Activated naive CD4-positive, alpha-beta T cell treated with anti-CD3 and anti-CD28 coated beads, Interleukin-2, amount 50 U/mL, for 16 hours (primary cell): ENCODE measurements at regions not wholly inside any gene's neighbourhood (a gene's known extent, or its start where the extent isn't known, plus 50 kb on each side); places are given as distances from the start of the nearest gene placed in this dataset.

Experiments
- DNase-seq: peaks from one replicate; pipeline ENCODE4 v3.0.0-alpha.2; 2020

DNA sequence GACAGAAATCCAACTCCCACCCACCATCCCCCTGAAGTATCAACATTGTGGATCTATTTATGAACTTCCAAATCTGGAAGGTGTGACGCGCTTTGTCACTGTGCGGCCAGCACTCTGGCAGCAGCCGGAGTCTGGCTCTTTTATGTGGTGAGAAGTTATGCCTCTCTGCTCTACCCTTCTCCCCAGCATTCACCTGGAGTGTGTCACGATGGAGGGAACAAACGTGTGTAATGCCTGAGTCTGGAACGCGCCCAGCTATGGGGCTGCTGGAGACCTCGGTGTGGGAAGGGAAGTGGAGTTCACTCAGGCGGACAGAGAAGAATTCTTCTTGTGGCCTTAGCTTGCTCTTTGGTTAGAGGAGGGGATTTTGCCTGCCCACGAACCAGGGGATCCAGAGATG is 222.1 kb upstream of the RPL34 start:
- no peak for DNase-seq

DNA sequence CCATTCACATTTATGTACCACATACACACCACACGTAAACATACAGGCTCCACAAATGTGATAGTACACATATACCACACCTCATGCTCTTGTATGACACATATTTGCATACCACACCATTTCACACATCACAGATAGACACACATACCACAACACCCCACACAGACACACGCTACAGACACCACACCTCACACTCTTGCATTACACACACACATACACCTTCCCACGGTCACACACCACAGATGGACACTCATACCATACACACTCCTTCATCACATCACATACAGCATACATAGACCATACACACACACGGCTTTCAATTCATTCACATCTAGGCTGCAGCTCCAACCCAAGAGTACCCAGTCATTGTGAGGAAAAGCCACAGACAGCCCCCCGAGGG is 222.5 kb upstream of the RPL34 start:
- no peak for DNase-seq

DNA sequence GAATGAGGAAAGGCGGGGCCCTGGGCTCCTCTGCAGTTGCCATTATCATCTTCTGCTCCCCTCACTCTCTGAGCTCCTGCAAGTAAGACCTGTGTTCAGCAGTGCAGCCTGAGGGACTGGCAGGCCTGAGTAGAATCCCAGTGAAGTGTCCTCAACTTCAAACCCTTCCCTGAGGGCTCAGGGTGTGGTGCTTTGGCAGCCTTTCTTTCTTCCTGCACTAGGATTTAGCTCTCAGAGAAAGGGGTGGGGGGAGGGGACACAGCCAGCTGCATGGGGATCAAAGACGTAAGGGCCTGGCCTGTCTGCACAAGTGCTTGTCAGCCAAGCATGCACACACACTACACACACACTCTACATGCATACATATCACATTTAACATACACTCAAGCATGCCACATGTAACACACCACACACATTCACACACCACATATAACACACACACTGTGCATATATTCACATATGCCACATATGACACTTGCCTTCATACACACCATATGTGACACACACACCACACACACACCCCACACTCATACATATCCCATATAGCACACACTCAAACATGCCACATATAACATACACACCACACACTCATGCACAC is 223.4 kb upstream of the RPL34 start:
- DNase-seq, result no peak

DNA sequence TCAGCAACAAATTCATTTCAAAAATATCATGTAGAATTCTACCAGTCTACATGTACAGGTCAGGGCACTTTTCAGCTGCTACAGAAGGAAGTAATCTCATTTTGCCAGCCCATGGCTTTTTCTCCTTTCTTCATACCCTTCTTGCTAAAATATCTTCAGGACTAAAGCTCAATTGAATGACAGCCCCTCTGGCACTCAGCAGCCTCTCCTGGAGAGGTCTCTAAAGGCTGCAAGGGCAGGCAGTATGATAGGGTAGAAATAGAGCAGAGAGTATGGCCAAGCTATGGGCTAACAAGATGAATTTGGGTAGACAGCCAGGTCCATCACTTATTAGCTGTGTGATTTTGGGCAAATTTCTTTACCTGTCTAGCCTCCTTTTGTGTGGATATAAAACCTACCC is 224.6 kb upstream of the RPL34 start:
- no peak for DNase-seq

DNA sequence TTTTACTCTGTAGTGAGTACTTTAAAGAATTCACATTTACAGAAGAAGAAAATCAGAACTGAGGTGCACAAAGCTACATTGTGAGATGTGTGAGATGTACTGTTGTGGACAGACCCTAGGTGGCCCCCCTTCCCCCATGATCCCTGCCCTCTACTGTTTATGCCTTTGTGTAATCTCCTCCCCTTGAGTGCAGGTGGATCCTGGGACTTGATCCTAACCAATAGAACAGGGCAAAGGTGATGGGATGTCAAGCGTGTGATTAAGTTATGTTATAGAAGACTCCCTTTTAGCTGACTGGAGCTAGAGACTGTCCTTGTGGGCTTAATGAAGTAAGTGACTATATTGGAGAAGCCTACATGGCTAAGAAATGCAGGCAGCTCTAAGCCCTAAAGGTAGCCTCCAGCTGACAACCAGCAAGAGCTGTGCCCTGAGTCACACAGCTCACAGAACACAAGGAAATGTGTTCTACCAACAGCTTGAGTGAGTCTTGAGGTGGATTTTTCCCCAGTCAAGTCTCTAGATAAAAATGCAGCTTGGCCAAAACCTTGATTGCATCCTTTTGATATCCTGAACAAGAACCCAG is 225.2 kb upstream of the LEF1 start:
- DNase-seq, result no peak

DNA sequence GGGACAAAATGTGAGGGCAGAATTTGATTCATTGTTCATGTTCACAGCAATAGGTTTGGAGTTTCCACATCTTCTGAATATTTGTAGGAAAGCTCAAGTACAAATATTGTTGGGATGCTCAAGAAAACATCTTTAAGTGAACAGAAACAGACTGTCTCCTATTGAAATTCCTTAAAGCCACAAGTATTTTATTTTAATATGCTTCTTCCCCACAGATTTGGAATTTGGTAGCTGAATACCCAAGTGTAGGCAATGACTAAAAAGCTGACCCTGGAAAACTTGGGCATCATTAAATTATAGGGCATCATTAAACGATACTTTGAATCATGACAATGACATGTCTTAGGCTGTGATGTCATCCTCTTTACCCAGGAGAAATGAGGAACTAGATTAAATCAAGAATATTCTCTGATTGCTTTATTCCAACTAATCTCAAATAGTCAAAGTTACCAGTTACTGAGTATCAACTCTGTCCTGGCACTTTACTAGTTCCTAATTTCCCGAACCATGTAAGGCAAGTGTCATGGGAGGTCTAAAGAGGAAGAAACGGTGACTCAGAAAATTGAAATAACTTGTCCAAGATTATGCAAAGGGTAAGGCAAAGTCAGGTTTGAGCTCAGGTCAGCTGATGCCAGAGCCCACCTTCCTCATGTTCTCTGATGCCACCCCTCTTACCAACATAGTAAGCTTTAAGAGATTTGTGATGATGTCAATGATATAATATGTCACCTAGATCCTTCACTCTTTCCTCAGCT is 223.1 kb upstream of the LEF1 start:
- DNase-seq, result no peak

DNA sequence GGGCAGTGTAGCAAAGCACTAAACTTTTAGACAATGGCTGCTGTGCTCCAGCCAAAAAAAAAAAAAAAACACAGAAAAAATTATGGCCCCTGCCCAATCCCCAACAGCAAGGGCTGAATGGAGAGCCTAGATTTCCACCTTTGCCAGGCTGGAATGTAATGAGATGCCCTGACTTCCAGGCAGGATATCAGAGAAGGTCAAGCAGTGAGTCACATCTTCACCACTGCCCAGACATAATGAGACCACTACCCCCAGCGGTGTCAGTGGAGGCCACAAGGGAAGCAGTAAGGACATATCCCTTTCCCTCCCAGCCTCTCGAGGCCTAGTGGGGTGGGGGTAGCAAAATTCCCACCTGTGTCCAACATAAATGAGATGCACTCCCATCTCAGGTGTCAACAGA is 216.3 kb upstream of the LEF1 start:
- DNase-seq, result no peak

DNA sequence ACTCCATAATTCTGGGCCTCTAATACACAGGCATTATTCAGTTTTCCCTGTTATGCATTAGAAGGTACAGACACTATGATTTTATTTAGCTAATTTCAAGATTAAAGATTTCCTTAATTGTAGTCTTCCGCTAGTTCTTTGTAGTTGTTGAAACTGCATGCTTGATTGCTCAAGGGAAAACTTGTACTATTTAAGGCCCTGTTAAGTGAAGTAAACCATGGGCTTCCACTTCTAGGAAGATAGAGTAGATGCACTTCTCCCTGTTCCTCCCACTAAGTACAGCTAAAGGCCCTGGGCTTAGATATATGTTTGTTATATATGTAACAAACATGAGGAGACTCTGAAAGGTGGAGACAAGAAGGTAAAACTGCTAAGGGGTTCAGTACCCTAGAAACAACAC is 215.8 kb upstream of the LEF1 start:
- DNase-seq, result no peak

DNA sequence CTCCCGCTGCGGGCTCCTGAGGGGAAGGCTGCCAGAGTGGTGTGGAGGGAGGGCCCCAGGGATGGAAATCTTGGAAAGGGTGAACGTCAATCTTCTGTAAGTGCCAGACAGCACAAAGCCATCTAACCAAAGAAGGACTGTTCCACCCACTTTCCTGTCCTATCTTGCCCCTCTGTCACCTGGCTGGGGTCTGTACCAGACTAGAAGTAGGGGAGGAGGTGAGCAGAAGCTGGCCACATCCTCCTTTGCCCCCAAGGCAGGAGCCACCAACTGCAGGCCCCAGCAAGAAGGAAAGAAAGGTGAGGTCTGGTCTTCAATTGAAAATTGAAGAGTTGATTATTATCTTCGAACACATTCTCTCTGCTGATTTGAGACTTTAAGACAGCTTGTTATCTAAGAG is 214.4 kb upstream of the LEF1 start:
- no peak for DNase-seq

DNA sequence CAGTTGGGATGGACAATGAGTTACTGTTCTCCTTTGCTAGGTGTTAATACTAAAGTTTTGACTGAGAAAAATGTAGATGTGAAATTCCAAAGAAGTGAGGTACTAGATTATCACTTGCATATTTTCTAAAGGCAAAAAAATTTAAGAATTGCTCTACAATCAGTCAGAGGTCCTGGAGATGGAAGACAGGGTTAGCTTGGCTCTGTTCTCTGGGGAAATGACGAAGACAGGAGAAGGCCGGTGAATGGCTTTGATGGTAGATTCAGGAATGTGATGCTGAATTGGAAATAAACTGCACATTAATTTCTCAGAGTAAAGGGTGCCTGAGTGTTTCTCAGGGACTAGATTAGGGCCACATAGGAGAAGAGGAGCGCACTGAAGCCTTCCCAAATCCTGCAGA is 214.0 kb upstream of the LEF1 start:
- DNase-seq, result no peak

DNA sequence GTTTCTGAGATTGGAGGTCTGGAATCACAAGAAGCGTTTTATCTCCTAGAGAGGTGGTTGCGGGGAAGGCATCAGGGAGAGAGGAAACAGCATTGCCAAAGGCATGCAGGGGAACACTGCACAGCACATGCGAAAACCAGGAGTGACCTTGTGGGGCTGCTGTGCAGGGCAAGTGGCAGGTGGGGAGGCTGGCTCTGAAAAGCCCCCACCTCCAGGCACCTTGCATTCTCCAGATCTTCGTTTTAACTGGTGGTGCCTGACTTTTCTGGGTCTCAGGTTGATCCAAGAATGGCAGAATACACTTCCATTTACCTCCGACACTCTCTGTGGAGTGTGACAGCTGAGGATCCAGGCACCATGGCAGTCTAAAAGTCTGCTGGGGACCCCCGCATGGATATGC is 209.4 kb upstream of the LEF1 start:
- DNase-seq, result no peak

DNA sequence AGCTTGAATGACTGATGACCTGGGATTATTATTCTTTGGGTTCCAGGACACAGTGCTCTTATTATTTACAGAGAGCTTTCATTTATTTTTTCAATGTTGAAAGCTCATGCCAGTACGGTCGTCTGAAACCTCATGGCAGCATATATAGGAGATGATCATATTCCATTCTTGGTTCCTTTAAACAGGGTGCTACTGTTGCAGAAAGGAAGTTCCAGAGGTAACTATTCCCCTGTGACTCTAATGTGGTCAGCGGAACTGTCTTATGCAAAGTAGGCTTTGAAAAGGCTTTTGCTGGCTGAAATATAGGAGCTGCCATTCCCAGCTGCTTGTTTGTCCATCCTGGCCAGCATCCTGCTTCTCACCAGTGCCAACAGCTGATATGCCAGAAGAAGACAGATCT is 208.3 kb upstream of the LEF1 start:
- DNase-seq, result no peak

DNA sequence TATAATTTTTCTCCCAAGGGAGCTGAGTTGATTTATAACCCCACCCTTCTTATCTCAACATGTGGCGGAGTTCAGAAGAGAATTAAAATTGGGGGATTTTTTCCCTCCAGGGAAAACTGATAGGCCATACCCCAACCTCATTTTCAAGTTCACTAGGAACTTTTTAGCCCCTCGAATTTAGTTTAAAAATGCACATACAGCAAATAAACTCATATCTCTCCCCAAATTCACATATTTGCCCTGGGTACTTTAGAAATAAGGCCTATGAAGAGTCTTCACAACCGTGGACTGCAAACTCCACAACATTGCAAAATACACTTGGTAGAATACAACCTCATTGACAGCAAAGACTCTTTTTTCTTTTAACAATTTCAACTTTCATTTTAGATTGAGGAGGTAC is 206.7 kb upstream of the LEF1 start:
- DNase-seq, result no peak

DNA sequence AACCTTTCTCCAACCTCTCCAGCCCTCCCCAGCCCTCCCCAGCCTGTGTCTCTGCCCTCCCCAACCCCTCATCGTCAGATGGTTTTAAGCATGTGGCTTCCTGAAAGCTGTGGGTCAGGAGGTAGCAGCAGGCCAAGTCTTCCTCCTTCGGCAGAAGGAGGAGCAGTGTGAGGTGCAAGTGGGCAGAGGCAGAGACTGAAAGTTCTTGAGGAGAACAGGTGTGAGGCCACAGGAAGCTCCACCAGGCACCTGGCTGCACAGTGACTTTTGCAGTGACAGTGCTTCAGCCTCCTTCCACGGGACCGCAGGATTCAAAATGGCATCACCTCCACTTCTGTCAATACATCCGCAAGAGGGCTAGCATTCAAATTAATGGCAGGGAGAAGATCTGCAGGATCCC is 203.9 kb upstream of the LEF1 start:
- DNase-seq, result no peak

DNA sequence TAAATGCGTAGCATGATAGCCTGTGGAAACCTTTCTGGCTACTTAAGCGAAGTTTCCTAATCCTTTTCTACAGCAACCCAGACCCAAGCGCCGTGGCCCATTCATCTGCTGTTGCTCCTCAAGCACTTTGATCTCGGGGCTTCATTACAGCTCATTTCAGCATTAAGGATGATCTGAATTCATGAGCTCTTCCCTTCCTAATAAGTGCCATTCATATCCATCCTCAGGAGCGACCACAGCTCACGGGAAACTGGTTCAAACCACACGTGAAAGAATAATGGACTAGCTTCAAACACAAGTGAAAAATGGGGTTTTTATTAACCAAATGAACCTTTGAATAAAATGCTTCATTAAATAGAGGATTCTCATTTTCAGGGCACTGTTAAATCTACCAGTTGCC is 202.6 kb upstream of the LEF1 start:
- no peak for DNase-seq

DNA sequence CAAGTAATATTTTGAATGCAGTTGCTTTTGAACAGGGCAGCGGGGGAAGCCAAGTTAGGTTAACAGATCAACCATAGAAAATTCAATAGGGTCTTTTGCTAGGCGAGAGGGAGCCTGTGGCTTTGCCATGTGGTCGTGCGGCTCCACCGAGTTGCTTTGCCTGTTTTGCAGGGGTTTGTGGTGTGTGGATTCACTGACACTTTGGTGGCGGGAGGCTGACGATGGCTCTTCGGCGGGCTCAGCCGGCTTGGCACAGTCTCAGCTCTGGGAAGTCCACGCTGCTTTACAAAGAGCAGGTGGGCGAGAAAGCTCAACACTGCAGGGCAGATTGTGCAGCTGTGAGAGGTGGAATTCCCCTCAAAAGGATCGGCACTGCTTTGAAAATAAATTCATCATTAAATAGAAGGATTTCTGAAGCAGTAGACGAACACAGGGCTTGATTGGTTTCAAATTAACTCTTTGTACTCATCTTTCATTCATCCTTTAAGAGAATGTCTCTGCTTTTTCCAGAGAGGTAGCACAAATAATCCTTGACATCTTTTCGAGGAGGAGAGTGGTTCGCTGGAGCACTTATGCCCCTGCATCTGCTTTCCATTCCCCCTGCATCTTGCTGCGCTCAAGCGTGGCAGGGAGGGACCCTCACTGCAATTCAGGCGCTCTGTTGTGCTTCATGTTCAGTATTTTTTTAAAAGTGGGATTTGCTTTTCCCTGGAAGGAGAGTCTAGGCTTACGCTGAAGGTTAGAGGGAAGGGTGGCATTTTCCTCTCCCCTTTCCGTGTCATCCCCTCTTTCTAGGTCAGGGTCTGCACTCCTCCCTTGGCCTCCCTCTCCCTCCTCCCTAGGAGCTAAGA is 201.8 kb upstream of the LEF1 start:
- peak; percentile 61 for DNase-seq

DNA sequence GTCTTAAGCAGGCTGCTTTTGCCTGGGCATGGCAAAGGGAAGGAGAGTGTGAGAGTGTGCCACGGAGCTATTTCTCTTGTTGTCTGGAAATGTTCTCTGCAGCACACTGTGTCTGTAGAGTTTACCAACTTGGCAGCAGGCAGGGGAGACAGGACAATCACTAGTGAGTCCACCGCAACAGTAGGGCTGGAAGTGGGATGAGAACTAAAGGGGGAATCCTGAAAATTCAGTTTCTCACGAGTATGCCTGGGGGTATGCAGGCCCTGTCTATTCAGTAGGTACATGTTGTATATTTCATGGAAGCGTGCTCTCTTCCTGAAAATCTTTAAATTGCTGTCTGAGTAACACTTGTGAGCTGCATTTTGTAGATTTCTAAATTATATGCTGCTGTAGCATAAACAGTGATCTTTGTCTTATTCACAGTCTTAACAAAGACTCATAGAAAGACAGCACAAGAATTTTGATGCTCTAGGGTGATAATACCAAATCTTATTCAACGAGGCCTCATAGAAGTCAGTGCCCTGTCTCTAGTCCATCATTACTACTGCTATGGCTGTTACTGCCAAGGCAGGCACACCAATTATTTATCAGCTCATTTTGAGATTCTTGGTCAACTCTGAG is 200.4 kb upstream of the LEF1 start:
- DNase-seq, result no peak

DNA sequence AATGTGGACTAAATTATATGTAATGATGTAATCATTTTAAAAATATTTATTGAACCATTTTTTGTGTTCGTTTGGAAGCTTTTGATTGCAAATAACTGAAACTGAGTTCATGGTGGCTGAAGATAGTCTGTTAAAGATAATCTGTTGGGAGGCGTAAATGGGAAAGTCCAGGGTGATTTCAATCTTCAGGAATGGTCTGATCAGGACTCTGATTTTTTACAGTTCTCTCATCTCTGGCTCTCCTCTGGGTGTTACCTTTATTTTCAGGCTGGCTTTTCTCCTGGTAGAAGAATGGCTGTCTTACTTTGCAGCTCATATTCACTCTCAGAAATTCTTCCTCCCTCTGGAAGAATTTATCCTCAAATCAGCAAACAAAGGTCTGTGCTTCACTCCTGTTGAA is 199.0 kb upstream of the LEF1 start:
- no peak for DNase-seq

DNA sequence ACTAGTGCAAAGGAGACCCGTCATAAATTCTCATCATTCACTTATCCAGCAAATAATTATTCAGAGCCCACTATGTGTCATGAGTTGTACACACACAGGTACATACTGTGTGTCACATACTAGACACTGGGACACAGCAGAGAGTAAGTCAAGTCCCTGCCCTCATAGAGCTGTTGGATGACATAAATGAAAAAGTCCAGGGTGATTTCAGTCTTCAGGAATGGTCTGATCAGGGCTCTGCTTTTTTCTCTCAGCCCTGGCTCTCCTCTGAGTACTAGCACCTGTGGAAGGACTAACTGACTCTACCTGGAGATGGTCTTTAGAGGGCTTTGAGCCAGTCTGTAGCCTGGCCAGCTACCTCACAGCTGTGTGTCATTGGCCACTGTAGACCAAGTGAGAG is 198.0 kb upstream of the LEF1 start:
- DNase-seq, result no peak

DNA sequence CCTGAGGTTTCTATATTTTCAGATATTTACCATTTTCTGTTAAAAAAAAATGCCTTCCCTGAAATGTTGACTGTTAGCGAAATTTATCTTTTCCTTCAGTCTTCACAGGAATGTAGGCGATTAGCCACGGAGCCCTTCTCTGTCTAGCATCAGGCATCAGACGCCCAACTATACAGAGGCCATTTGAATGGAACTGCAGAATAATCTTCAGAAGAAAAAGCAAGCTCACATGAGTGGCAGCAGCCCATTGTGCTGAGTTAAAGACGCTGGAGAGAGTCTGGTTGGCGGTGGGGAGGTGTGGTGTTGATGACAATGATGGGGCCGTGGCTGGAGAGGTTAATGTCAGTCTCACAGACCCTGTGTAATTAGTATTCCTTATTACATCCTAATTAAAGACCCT is 196.8 kb upstream of the LEF1 start:
- DNase-seq, result no peak

DNA sequence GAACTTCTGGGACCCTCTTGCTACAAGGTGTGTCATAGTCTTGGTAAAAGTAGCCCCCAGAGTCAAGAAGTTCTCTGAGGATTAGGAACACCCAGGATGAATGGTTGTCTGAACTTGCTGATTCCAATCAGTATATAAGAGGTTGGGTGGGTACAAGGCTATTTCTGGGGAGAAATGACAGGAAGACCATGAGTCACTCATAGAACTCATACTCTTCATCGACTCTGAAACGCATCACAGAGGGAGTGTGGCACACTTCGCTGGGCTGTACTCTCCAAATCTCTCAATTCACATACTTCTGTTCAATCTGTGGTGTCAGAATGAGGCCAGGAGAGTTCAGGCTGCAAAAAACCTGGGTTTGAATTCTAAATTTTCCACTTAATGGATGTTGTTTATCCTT is 193.2 kb upstream of the LEF1 start:
- no peak for DNase-seq

DNA sequence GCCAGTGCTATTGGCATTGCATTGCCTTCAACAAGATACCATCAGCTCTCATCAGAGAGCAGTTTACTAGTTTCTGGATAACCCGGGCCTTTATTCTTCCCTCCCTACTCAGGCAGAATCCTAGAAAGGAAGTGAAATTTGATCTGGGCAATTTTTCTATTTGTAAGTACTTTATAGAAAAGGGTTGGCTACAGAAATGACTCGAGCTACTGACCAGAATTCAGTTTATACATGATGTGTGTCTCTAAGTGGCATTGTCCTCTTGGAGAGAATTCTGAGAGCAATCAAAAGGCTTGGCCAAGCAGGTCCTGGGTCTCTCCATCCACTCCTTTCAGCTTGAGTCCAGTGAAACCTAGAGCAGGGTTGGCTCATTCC is 192.7 kb upstream of the LEF1 start:
- DNase-seq, result no peak

DNA sequence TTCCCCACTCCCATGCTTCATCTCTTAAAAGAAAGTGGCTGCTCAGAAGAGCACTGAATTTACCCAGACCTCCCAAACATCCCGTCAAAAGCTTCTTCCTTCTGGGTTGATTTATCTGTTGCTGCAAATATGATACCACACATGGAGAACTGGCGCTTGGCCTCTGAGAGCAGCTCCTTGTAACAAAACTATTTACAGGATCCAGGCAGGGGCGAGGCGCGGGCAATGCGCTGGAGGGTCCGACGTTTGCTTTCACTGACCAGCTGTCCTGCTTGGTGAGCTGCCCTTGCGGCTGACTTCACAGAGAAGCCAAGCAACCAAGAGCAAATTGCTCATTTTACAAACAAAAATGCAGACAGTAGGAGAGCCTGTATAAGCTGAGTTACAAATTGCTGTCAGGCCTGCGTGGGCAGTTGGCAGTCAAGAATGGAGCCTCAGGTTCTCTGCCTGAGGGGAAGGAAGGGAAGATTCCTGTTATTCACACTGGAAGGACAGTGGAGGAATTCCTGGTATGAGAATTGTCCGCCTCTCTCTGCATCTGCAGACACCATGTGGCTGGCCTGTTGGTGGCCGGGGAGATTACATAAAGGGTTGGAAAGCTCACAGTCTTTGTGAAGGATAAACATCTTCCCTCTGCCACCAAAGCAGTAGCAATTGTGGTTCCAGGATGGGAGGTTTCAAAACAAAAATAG is 192.2 kb upstream of the LEF1 start:
- no peak for DNase-seq
